ENCODE measurements at regions not wholly inside any gene's neighbourhood (a gene's known extent, or its start where the extent isn't known, plus 50 kb on each side); places are given as distances from the start of the nearest gene placed in this dataset.

GRCh38 chr11:91932151-91932821 lies 292.3 kb upstream of the FAT3 start:
- Histone ChIP-seq H3K4me3 (ENCODE audit: low read depth in 2 of 2, low read length in 1 of 2) (no peak overlapping the region; a peak in 1 of 4 replicates), H3K27me3 (ENCODE audit: insufficient read depth) (no peaks in the 10 kb centered on the region), H3K9me3 (no peaks in the 10 kb centered on the region), H3K27ac (ENCODE audit: low read depth in 2 of 2, low read length in 1 of 2) (peak overlapping the region in 1 of 2 experiments; percentile 84; a peak in 2 of 4 replicates), H3K9ac (no peak overlapping the region), H3F3A (replicated peaks; ENCODE audit: insufficient read depth) (no peaks in the 10 kb centered on the region), H3K9me2 (no peaks in the 10 kb centered on the region), H3K79me2 (ENCODE audit: insufficient read depth) (no peaks in the 10 kb centered on the region), H3K4me1 (ENCODE audit: control insufficient read depth in 1 of 2, insufficient read depth in 2 of 2, low read depth in 1 of 2, low read length in 1 of 2) (peaks cover 7 to 9% of the 10 kb centered on the region in 2 experiments; a peak in 2 of 4 replicates), H3K4me2 (no peak overlapping the region), H3K36me3 (replicated peaks in 1 of 2; ENCODE audit: control insufficient read depth in 1 of 2, insufficient read depth in 2 of 2, low read length in 1 of 2) (no peaks in the 10 kb centered on the region), H2AFZ (ENCODE audit: low read depth) (no peak overlapping the region; the same call in 1 of the 2 replicates), H4K20me1 (ENCODE audit: insufficient read depth) (no peaks in the 10 kb centered on the region)
- TF ChIP-seq REST (IDR thresholded peaks at IDR 0.05; ENCODE audit: low read depth, low read length) (no peak), MXI1 (IDR thresholded peaks at IDR 0.05; ENCODE audit: low read depth, low read length) (0 out of 2 replicates have a peak, but pooled peaks have one; percentile 37), RAD21 (IDR thresholded peaks at IDR 0.05; ENCODE audit: low read length) (peak; percentile 25; the same call in 1 of the 2 replicates), CHD2 (IDR thresholded peaks at IDR 0.05; ENCODE audit: low read length, partially characterized antibody) (peak; percentile 72), GATA2 (CRISPR knock-in tag; IDR thresholded peaks at IDR 0.05) (peak; percentile 6; the same call in 1 of the 2 replicates), EP300 (IDR thresholded peaks at IDR 0.05; ENCODE audit: borderline replicate concordance in 1 of 2, low read depth in 1 of 2, low read length in 1 of 2) (peak in 1 of 2 experiments; percentile 70; a peak in 1 of 4 replicates), RCOR1 (IDR thresholded peaks at IDR 0.05; ENCODE audit: low read length) (peak; percentile 66), MEF2A (IDR thresholded peaks at IDR 0.05; ENCODE audit: borderline replicate concordance, low read depth) (no peak), GABPA (IDR thresholded peaks at IDR 0.05; ENCODE audit: low read depth) (no peak), ELF1 (IDR thresholded peaks at IDR 0.05) (no peak)
- ChIA-PET CTCF (interaction anchor here (1.1 to 1.2 kb wide), 3 partner anchors 9 to 1292 kb away, joined by 3 read pairs; no protein-coding TSS in a partner anchor), POLR2A (interaction anchor here (0.6 to 0.8 kb wide), 2 partner anchors 13 to 14 kb away, joined by 3 to 4 read pairs; no protein-coding TSS in a partner anchor)
- 53% methylated on average over 11 of the region's 11 CpGs for WGBS (ENCODE audit: low lambda C conversion rate)
- peak; percentile 48 for DNase-seq

- no peaks in the 10 kb centered on the region for H3K9me2 ChIP-seq
- H4K20me1 ChIP-seq (ENCODE audit: insufficient read depth), result no peaks in the 10 kb centered on the region
- TF ChIP-seq NRF1 (IDR thresholded peaks at IDR 0.05; ENCODE audit: low read depth, low read length) (no peak), GABPA (IDR thresholded peaks at IDR 0.05; ENCODE audit: low read depth) (no peak), MAX (IDR thresholded peaks at IDR 0.05; ENCODE audit: low read depth) (no peak), GATA2 (CRISPR knock-in tag; IDR thresholded peaks at IDR 0.05) (no peak), JUND (IDR thresholded peaks at IDR 0.05) (no peak), RAD21 (IDR thresholded peaks at IDR 0.05; ENCODE audit: low read length) (no peak), ELF1 (IDR thresholded peaks at IDR 0.05) (no peak), USF1 (IDR thresholded peaks at IDR 0.05; ENCODE audit: borderline replicate concordance, low read depth) (no peak), FOXM1 (IDR thresholded peaks at IDR 0.05; ENCODE audit: low read depth) (no peak), MXI1 (IDR thresholded peaks at IDR 0.05; ENCODE audit: low read depth, low read length) (no peak)
- no peaks in the 10 kb centered on the region for H3K9me3 ChIP-seq
- no peak for DNase-seq
- H3K27me3 ChIP-seq (ENCODE audit: insufficient read depth), result no peaks in the 10 kb centered on the region
- WGBS (ENCODE audit: low lambda C conversion rate), result 60% methylated on average over 2 of the region's 2 CpGs
- H3F3A ChIP-seq (replicated peaks; ENCODE audit: insufficient read depth), result no peaks in the 10 kb centered on the region
- H3K79me2 ChIP-seq (ENCODE audit: insufficient read depth), result no peaks in the 10 kb centered on the region
- no peak overlapping the region for H3K4me2 ChIP-seq
- POLR2A ChIA-PET, result no interaction called here
- H2AFZ ChIP-seq (ENCODE audit: low read depth), result no peak overlapping the region
- CTCF ChIA-PET, result interaction anchor here (1.5 kb wide), 1 partner anchor 21 kb away, joined by 3 read pairs; no protein-coding TSS in a partner anchor
- no peak overlapping the region for H3K9ac ChIP-seq
- no peak overlapping the region for H3K4me3 ChIP-seq (ENCODE audit: low read depth in 2 of 2, low read length in 1 of 2)
- H3K27ac ChIP-seq (ENCODE audit: low read depth in 2 of 2, low read length in 1 of 2), result no peak overlapping the region
- H3K36me3 ChIP-seq (replicated peaks in 1 of 2; ENCODE audit: control insufficient read depth in 1 of 2, insufficient read depth in 2 of 2, low read length in 1 of 2), result no peaks in the 10 kb centered on the region
- H3K4me1 ChIP-seq (ENCODE audit: control insufficient read depth in 1 of 2, insufficient read depth in 2 of 2, low read depth in 1 of 2, low read length in 1 of 2), result peaks cover 3 to 19% of the 10 kb centered on the region in 2 experiments; a peak in 2 of 4 replicates
Measured at GRCh38 chr11:91927448-91927847, 297.2 kb upstream of the FAT3 start.

Measured in SK-N-SH (cell line).